H1 (cell line): ENCODE measurements at regions not wholly inside any gene's neighbourhood (a gene's known extent, or its start where the extent isn't known, plus 50 kb on each side); places are given as distances from the start of the nearest gene placed in this dataset.

Source experiments
- CTCF ChIP-seq, 3 experiments: IDR thresholded peaks; 1 replicate in 2 of 3; 2 replicates in 1 of 3; pipeline versions ENCODE4 v1.5.1 to v1.6.1; 2011; ENCODE audit warnings: low read length in 3 of 3, mild to moderate bottlenecking in 3 of 3, inconsistent platforms in 2 of 3, low read depth in 1 of 3, moderate library complexity in 1 of 3; ENCODE audit not compliant: insufficient read depth in 1 of 3; ENCODE audit errors: control extremely low read depth in 1 of 3
- EGR1 ChIP-seq: IDR thresholded peaks from 2 replicates; pipeline ENCODE4 v1.6.1; 2011; ENCODE audit warnings: low read depth, low read length, borderline replicate concordance
- MAX ChIP-seq: IDR thresholded peaks from 2 replicates; pipeline ENCODE4 v1.6.1; 2012; ENCODE audit warnings: inconsistent platforms
- NRF1 ChIP-seq: IDR thresholded peaks from 2 replicates; pipeline ENCODE4 v1.6.1; 2011; ENCODE audit warnings: mild to moderate bottlenecking, low read depth, low read length, improper control_type of control experiment
- TCF12 ChIP-seq: IDR thresholded peaks from 2 replicates; pipeline ENCODE4 v1.6.1; 2011; ENCODE audit warnings: low read depth, mild to moderate bottlenecking, low read length
- YY1 ChIP-seq: IDR thresholded peaks from 2 replicates; pipeline ENCODE4 v1.6.1; 2011; ENCODE audit warnings: low read depth, mild to moderate bottlenecking, low read length

- TF ChIP-seq CTCF (IDR thresholded peaks at IDR 0.05; ENCODE audit: control extremely low read depth in 1 of 3, insufficient read depth in 1 of 3, low read depth in 1 of 3, low read length in 3 of 3) = no peak
- TF ChIP-seq YY1 = no peak
- TF ChIP-seq EGR1 = no peak
- no peak for TF ChIP-seq TCF12
- no peak for TF ChIP-seq NRF1
- no peak for TF ChIP-seq MAX
These were observed 120.6 kb downstream of the HMHB1 start (continued) for GRCh38 chr5:143932584-143932983.
